GM12872 (cell line): ENCODE measurements at regions not wholly inside any gene's neighbourhood (a gene's known extent, or its start where the extent isn't known, plus 50 kb on each side); places are given as distances from the start of the nearest gene placed in this dataset.

Source experiments
- TF ChIP-seq, protein P1 (sequence below): IDR thresholded peaks from 3 replicates; pipeline ENCODE4 v1.5.1; 2011; ENCODE audit warnings: low read depth, mild to moderate bottlenecking, low read length, moderate library complexity; ENCODE audit not compliant: insufficient read depth

DNA sequence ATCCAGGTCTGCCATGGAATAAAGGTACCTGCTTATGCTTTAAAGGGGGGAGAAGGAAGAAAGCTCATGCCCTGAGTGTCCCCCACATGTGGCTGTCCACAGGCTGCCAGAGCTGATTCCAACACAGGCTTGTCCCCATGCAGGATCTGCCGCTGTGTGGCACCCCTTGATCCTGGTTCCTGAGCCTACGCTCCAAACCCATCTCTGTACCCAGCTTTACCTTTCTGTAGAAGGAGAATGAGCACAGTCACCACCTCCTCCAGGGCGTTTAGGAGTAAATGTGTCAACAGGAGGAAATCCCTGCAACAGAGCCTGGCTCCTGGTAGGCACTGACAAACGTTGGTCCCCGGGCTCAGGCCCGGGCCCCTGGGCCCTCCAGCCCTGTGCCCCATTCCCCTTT lies 175.6 kb downstream of the RBFOX3 start:
- TF ChIP-seq, protein P1, sequence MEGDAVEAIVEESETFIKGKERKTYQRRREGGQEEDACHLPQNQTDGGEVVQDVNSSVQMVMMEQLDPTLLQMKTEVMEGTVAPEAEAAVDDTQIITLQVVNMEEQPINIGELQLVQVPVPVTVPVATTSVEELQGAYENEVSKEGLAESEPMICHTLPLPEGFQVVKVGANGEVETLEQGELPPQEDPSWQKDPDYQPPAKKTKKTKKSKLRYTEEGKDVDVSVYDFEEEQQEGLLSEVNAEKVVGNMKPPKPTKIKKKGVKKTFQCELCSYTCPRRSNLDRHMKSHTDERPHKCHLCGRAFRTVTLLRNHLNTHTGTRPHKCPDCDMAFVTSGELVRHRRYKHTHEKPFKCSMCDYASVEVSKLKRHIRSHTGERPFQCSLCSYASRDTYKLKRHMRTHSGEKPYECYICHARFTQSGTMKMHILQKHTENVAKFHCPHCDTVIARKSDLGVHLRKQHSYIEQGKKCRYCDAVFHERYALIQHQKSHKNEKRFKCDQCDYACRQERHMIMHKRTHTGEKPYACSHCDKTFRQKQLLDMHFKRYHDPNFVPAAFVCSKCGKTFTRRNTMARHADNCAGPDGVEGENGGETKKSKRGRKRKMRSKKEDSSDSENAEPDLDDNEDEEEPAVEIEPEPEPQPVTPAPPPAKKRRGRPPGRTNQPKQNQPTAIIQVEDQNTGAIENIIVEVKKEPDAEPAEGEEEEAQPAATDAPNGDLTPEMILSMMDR, result no peak

DNA sequence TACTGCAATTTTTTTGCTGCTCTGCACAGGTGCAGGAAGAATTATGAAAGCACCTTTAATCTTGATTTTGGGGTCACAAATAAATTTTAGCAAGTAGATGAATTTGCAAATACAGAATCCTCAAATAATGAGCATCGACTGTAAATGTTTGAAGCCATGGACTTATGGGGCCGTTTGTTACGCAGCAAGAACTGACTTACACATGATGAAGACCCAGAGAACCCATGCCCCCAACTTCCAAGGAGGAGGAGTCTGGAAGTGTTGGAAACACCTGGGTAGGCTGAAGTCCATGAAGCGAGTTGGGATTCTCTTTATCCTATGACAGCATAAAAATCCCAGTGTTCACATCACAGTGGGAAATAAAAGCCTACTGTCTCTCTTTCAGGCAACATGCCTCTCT lies 176.6 kb downstream of the RBFOX3 start:
- TF ChIP-seq, protein P1, result no peak

DNA sequence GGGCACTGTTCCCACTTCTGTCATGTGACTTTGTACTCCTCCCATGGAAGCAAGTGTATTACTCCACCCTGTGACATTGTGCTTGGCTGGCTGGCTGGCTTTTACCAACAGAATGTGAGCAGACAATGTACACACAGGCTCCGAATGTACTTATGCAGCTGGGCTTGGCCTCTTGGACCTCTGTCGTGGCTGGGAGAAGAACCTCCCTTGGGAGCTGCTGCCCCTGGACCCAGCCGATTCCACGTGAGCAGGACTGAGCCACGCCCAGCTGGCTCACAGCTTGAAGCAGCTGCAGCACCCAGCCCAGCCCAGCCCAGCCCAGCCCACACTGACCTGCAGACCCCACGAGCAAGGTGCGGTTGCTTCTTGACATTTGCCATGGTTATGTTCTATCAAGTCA lies 177.5 kb downstream of the RBFOX3 start:
- TF ChIP-seq, protein P1, result no peak

DNA sequence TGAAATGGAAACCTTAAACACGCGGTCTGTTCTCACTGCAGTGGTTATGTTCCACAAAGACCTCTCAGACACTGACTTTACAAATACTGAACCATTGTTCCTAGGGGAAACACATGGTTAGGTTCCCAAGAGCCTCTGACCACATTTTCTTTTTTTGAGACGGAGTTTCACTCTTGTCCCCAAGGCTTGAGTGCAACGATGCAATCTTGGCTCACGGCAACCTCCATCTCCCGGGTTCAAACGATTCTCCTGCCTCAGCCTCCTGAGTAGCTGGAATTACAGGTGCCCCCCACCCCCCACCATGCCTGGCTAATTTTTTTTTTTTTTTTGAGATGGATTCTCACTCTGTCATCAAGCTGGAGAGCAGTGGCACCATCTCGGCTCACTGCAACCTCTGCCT lies 179.7 kb downstream of the RBFOX3 start:
- TF ChIP-seq, protein P1, result no peak

DNA sequence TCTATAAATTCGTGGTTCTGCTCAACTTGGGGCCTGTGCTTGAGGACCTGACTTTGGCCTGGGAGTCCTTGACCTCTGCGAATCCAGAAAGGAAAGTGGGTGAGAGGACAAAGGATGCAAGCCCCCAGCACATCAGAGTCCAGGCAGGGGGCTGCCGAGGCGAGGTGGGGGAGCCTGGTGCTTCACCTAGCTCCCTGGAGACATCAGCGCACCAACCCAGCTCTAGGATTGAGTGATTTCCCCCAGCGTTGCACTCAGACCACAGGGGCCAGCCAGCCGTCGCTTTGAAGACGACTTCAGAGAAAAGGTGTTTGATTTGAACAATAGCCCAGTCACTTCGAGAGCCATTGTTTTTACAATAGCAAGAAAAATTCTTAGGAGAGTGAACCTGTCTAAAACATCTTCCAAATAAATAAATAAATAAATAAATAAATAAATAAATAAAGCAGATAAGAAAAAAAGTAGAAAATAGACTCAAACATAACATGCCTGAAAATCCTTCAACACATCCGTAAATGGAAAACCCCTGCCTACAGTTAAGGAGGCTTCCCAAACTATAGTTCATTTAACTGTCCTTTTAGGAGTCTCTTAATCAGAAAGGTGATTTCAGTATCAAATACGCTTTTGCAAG lies 180.9 kb downstream of the RBFOX3 start:
- TF ChIP-seq, protein P1, result no peak

DNA sequence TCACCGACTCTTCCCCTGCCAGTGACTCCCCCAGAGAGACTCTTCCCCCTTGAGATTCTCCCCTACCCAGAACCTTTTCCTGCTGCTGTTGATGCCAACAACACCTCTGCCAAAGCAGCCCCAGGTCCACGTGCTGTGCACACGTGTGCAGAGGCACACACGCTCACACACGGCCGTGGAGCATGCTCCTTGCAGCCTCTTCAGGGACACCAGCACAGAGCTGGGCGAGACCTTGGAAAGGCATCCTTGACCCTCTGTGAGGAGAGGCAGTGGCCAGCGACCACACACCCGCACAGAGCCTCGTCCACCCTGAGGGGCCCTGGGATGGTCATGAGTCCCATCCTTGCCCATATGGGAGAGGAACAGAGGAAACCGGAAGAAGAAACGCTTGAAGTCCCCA lies 181.9 kb downstream of the RBFOX3 start:
- TF ChIP-seq, protein P1, result no peak

DNA sequence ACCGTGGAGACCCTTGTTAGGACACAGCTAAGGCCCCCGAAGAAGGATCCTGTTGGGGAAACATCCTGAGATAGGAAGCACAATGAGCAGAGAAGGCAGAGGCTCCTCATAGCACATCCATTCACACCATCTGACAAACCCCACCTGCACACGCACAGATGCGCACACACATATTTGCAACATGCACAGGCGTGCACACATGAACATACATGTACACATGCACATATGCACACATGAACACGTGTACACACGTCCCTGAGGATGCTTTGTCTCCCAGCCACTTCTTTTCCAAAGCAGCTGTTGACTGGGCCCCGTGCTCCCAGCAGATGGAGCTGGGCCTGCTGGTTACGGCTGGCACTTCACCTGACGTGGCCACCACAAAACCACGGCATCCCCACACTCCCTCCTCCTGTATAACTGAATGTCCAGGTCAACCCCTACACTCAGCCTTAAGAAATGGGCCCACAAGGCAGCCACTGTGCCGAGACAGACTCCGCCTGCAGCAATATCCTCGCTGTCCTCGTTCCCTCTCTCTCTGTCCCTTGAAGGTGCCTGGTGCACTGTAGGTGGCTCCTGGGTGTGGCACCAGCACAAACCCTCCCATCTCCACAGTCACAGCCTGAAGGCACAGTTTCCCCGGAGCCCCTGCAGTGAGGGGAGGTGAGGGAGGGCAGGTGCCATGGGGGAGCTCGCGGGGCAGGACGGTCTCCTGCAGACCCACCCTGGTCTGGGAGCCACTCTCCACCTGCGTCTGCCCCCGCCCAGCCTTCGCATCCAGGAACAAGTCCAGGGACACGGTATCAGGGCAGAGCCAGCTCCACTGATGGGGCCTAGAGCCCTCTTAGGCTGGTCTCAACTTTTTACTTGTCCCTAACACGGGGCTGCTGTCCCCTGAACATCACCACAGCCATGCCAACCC lies 183.0 kb downstream of the RBFOX3 start:
- TF ChIP-seq, protein P1, result no peak
